OCI-LY3 (cell line): ENCODE measurements at regions not wholly inside any gene's neighbourhood (a gene's known extent, or its start where the extent isn't known, plus 50 kb on each side); places are given as distances from the start of the nearest gene placed in this dataset.

ENCODE experiments used
- EZH2phosphoT487 ChIP-seq: fragments of 200-600 bp; shearing (Covaris generic); IDR thresholded peaks from 2 replicates; pipeline ENCODE4 v1.6.1; 2018; ENCODE audit warnings: antibody characterized with exemption, mixed run types, low read depth
- TF ChIP-seq, protein P1 (sequence below): fragments of 200-600, 300-600 bp; sonication (generic); IDR thresholded peaks from 2 replicates; pipeline ENCODE4 v1.5.1; 2014; ENCODE audit warnings: antibody characterized with exemption, low read length, low read depth

DNA sequence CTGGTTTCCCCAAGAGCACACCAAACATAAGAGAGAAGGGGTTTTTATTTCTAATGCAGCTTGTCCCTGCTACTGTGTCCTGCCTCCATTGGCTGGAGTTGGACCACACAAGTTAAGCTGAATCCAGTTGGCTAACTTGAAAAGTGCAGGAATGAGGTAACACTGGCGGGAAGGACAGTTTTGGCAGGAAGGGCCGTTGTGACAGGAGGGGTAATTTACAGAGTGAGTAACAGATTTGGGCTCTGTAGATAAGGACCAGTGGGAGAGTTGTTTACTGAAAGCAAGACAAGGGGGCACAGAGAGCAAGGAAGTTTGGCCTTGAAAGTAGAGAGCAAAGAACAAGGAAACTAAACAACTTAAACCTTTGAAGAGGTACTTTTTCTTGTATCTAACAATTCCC lies 1623.3 kb upstream of the RAG2 start:
- TF ChIP-seq, protein P1, sequence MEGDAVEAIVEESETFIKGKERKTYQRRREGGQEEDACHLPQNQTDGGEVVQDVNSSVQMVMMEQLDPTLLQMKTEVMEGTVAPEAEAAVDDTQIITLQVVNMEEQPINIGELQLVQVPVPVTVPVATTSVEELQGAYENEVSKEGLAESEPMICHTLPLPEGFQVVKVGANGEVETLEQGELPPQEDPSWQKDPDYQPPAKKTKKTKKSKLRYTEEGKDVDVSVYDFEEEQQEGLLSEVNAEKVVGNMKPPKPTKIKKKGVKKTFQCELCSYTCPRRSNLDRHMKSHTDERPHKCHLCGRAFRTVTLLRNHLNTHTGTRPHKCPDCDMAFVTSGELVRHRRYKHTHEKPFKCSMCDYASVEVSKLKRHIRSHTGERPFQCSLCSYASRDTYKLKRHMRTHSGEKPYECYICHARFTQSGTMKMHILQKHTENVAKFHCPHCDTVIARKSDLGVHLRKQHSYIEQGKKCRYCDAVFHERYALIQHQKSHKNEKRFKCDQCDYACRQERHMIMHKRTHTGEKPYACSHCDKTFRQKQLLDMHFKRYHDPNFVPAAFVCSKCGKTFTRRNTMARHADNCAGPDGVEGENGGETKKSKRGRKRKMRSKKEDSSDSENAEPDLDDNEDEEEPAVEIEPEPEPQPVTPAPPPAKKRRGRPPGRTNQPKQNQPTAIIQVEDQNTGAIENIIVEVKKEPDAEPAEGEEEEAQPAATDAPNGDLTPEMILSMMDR, result no peak
- no peak for TF ChIP-seq EZH2phosphoT487
